ENCODE measurements at regions not wholly inside any gene's neighbourhood (a gene's known extent, or its start where the extent isn't known, plus 50 kb on each side); places are given as distances from the start of the nearest gene placed in this dataset.

GRCh38 chr3:30535525-30535924 is 70.9 kb upstream of the TGFBR2 start:
- H3K27me3 Mint-ChIP-seq (ENCODE audit: low read depth): no peaks in the 10 kb centered on the region
- 0 out of 2 replicates have a peak, but pooled peaks cover 4% of the 10 kb centered on the region for H3K4me1 Mint-ChIP-seq
- no peak overlapping the region for H3K4me3 Mint-ChIP-seq
- POLR2A ChIA-PET: no interaction called here
- H3K27ac Mint-ChIP-seq: no peak overlapping the region
- TF ChIP-seq FOXP1 (CRISPR knock-in tag; IDR thresholded peaks at IDR 0.05; ENCODE audit: borderline replicate concordance) (no peak), ELF4 (CRISPR knock-in tag; IDR thresholded peaks at IDR 0.05; ENCODE audit: low read depth) (no peak), ZNF138 (CRISPR knock-in tag; conservative IDR thresholded peaks at IDR 0.05) (no peak), CTCF (IDR thresholded peaks at IDR 0.05) (no peak), ZNF281 (CRISPR knock-in tag; IDR thresholded peaks at IDR 0.05) (no peak), ATF2 (CRISPR knock-in tag; IDR thresholded peaks at IDR 0.05; ENCODE audit: borderline replicate concordance, low read depth) (no peak), CREB1 (CRISPR knock-in tag; IDR thresholded peaks at IDR 0.05) (no peak)
- DNase-seq (ENCODE audit: low spot score) (no peak), ATAC-seq (no peak)
- H3K36me3 Mint-ChIP-seq: no peaks in the 10 kb centered on the region
- CTCF ChIA-PET: no interaction called here
- peaks cover 20% of the 10 kb centered on the region for H3K9me3 Mint-ChIP-seq

GRCh38 chr3:30538791-30539190 is 67.6 kb upstream of the TGFBR2 start:
- ChIA-PET CTCF (no interaction called here), POLR2A (no interaction called here)
- H3K27ac Mint-ChIP-seq: no peak overlapping the region

GRCh38 chr3:30539206-30539605 is 67.2 kb upstream of the TGFBR2 start:
- ChIA-PET POLR2A (no interaction called here), CTCF (no interaction called here)
- no peak for DNase-seq (ENCODE audit: low spot score)
- Mint-ChIP-seq H3K36me3 (peaks cover 4% of the 10 kb centered on the region), H3K27me3 (ENCODE audit: low read depth) (peaks cover 2% of the 10 kb centered on the region; the same call in 1 of the 2 replicates), H3K4me1 (0 out of 2 replicates have a peak, but pooled peaks cover 4% of the 10 kb centered on the region), H3K9me3 (peaks cover 22% of the 10 kb centered on the region), H3K4me3 (no peak overlapping the region), H3K27ac (no peak overlapping the region)
- ATAC-seq: no peak
- no peak for TF ChIP-seq GRHL2 (CRISPR knock-in tag; IDR thresholded peaks at IDR 0.05; ENCODE audit: insufficient replicate concordance, severe bottlenecking)
- no peak for TF ChIP-seq ZNF532 (CRISPR knock-in tag; IDR thresholded peaks at IDR 0.05; ENCODE audit: borderline replicate concordance)
- TF ChIP-seq ZNF263 (CRISPR knock-in tag; IDR thresholded peaks at IDR 0.05; ENCODE audit: low read depth): no peak
- no peak for TF ChIP-seq NR1H2 (CRISPR knock-in tag; IDR thresholded peaks at IDR 0.05)
- TF ChIP-seq ZNF317 (CRISPR knock-in tag; IDR thresholded peaks at IDR 0.05; ENCODE audit: borderline replicate concordance, low read depth): no peak
- no peak for TF ChIP-seq ATF1 (CRISPR knock-in tag; IDR thresholded peaks at IDR 0.05)
- TF ChIP-seq MAX (CRISPR knock-in tag; IDR thresholded peaks at IDR 0.05): no peak

More at GRCh38 chr3:30538791-30539190, 67.6 kb upstream of the TGFBR2 start:
- peaks cover 2% of the 10 kb centered on the region; the same call in 1 of the 2 replicates for H3K27me3 Mint-ChIP-seq (ENCODE audit: low read depth)
- no peak overlapping the region for H3K4me3 Mint-ChIP-seq
- H3K4me1 Mint-ChIP-seq: 0 out of 2 replicates have a peak, but pooled peaks cover 4% of the 10 kb centered on the region
- ATAC-seq (no peak), DNase-seq (ENCODE audit: low spot score) (no peak)
- no peak for TF ChIP-seq ZNF232 (CRISPR knock-in tag; IDR thresholded peaks at IDR 0.05)
- TF ChIP-seq MXD4 (CRISPR knock-in tag; IDR thresholded peaks at IDR 0.05; ENCODE audit: borderline replicate concordance): no peak
- peaks cover 21% of the 10 kb centered on the region for H3K9me3 Mint-ChIP-seq
- peaks cover 4% of the 10 kb centered on the region for H3K36me3 Mint-ChIP-seq
